Astrocyte (in vitro differentiated cells and primary cell): ENCODE measurements at regions not wholly inside any gene's neighbourhood (a gene's known extent, or its start where the extent isn't known, plus 50 kb on each side); places are given as distances from the start of the nearest gene placed in this dataset.

ENCODE experiments used
- DNase-seq: peaks from one replicate; pipeline ENCODE4 v3.0.0-alpha.2; 2010; ENCODE audit warnings: low read depth
- FAIRE-seq: peaks from 2 replicates; lab custom pipeline; 2011; peaks lifted over from hg19 to GRCh38; lab: Jason Lieb, UNC
- H2AFZ ChIP-seq: 2 replicates; pipeline ENCODE4 v1.6.0; 2012; ENCODE audit warnings: low read depth, low read length, inconsistent platforms
- H3K27ac ChIP-seq: 2 replicates; pipeline ENCODE4 v1.5.1; 2011; ENCODE audit warnings: low read depth, low read length, inconsistent platforms
- H3K27me3 ChIP-seq: 2 replicates; pipeline ENCODE4 v1.6.0; 2011; ENCODE audit warnings: low read length, inconsistent platforms; ENCODE audit not compliant: insufficient read depth
- H3K36me3 ChIP-seq: 2 replicates; pipeline ENCODE4 v1.5.1; 2011; ENCODE audit warnings: low read length, inconsistent platforms; ENCODE audit not compliant: insufficient read depth
- H3K4me1 ChIP-seq: 2 replicates; pipeline ENCODE4 v1.5.1; 2011; ENCODE audit warnings: low read length, inconsistent platforms; ENCODE audit not compliant: insufficient read depth
- H3K4me2 ChIP-seq: 2 replicates; pipeline ENCODE4 v1.6.0; 2012; ENCODE audit warnings: low read length, inconsistent platforms
- H3K4me3 ChIP-seq: 2 replicates; pipeline ENCODE4 v1.5.1; 2011; ENCODE audit warnings: low read depth, mild to moderate bottlenecking, low read length, inconsistent platforms; ENCODE audit not compliant: insufficient read depth
- H3K79me2 ChIP-seq: 2 replicates; pipeline ENCODE4 v1.6.0; 2012; ENCODE audit warnings: mild to moderate bottlenecking, low read length, inconsistent platforms; ENCODE audit not compliant: insufficient read depth
- H3K9ac ChIP-seq: 2 replicates; pipeline ENCODE4 v1.6.0; 2012; ENCODE audit warnings: mild to moderate bottlenecking, low read length, inconsistent platforms
- H3K9me3 ChIP-seq: 2 replicates; pipeline ENCODE4 v1.5.1; 2012; ENCODE audit warnings: low read depth, mild to moderate bottlenecking, low read length, inconsistent platforms; ENCODE audit not compliant: insufficient read depth
- H4K20me1 ChIP-seq: 2 replicates; pipeline ENCODE4 v1.6.0; 2012; ENCODE audit warnings: low read length, inconsistent platforms; ENCODE audit not compliant: insufficient read depth
- H3K27ac Mint-ChIP-seq: one replicate; pipeline ENCODE4 v1.8.0; 2021; ENCODE audit warnings: mild to moderate bottlenecking, mixed read lengths; ENCODE audit not compliant: unreplicated experiment
- H3K27me3 Mint-ChIP-seq: one replicate; pipeline ENCODE4 v1.8.0; 2021; ENCODE audit warnings: low read depth, mixed read lengths; ENCODE audit not compliant: unreplicated experiment
- H3K36me3 Mint-ChIP-seq: one replicate; pipeline ENCODE4 v1.8.0; 2021; ENCODE audit warnings: low read depth, mixed read lengths; ENCODE audit not compliant: unreplicated experiment
- H3K4me1 Mint-ChIP-seq: one replicate; pipeline ENCODE4 v1.8.0; 2021; ENCODE audit warnings: low read depth, mixed read lengths; ENCODE audit not compliant: unreplicated experiment
- H3K4me3 Mint-ChIP-seq: one replicate; pipeline ENCODE4 v1.8.0; 2021; ENCODE audit warnings: mild to moderate bottlenecking, moderate library complexity, mixed read lengths; ENCODE audit not compliant: unreplicated experiment
- H3K9me3 Mint-ChIP-seq: one replicate; pipeline ENCODE4 v1.8.0; 2021; ENCODE audit warnings: mild to moderate bottlenecking, mixed read lengths; ENCODE audit not compliant: unreplicated experiment
- CTCF ChIP-seq: IDR thresholded peaks from 2 replicates; pipeline ENCODE4 v1.5.1; 2011; ENCODE audit warnings: low read depth, mild to moderate bottlenecking, inconsistent platforms, low read length, moderate library complexity; ENCODE audit not compliant: insufficient read depth
- EZH2 ChIP-seq: IDR thresholded peaks from 2 replicates; pipeline ENCODE4 v1.6.1; 2012; ENCODE audit warnings: mild to moderate bottlenecking, low read length, inconsistent platforms; ENCODE audit not compliant: insufficient read depth

GRCh38 chr7:48759431-48760080 lies 164.8 kb upstream of the CDC14C start:
- H3K27ac ChIP-seq: no peak overlapping the region
- Mint-ChIP-seq H3K27me3 (peaks cover 2% of the 10 kb centered on the region), H3K4me3 (no peak overlapping the region), H3K4me1 (peaks cover 25% of the 10 kb centered on the region), H3K9me3 (no peaks in the 10 kb centered on the region), H3K36me3 (no peaks in the 10 kb centered on the region), H3K27ac (no peak overlapping the region)
- H3K4me2 ChIP-seq: no peak overlapping the region
- H3K4me1 ChIP-seq: no peaks in the 10 kb centered on the region
- no peak for TF ChIP-seq CTCF
- no peak for TF ChIP-seq EZH2
- no peak overlapping the region for H2AFZ ChIP-seq
- no peak overlapping the region for H3K9ac ChIP-seq
- no peak for FAIRE-seq
- no peaks in the 10 kb centered on the region for H4K20me1 ChIP-seq
- no peaks in the 10 kb centered on the region for H3K9me3 ChIP-seq
- H3K4me3 ChIP-seq: no peak overlapping the region
- H3K79me2 ChIP-seq: no peaks in the 10 kb centered on the region
- no peak for DNase-seq
- no peaks in the 10 kb centered on the region for H3K27me3 ChIP-seq
- no peaks in the 10 kb centered on the region for H3K36me3 ChIP-seq

- H3K4me1 Mint-ChIP-seq: peaks cover 15% of the 10 kb centered on the region
- H3K4me1 ChIP-seq: no peaks in the 10 kb centered on the region
- no peak for TF ChIP-seq EZH2
- TF ChIP-seq CTCF: no peak
- no peaks in the 10 kb centered on the region for H4K20me1 ChIP-seq
- H3K9me3 ChIP-seq: no peaks in the 10 kb centered on the region
- H3K9me3 Mint-ChIP-seq: no peaks in the 10 kb centered on the region
- no peak overlapping the region for H2AFZ ChIP-seq
- H3K9ac ChIP-seq: no peak overlapping the region
- no peaks in the 10 kb centered on the region for H3K27me3 ChIP-seq
- no peaks in the 10 kb centered on the region for H3K79me2 ChIP-seq
- FAIRE-seq (no peak), DNase-seq (peak; percentile 63)
- H3K4me3 Mint-ChIP-seq: no peak overlapping the region
- no peaks in the 10 kb centered on the region for H3K36me3 Mint-ChIP-seq
- H3K27ac ChIP-seq: no peak overlapping the region
- no peak overlapping the region for H3K4me2 ChIP-seq
- peak overlapping the region; percentile 85 for H3K27ac Mint-ChIP-seq
- no peaks in the 10 kb centered on the region for H3K36me3 ChIP-seq
- H3K4me3 ChIP-seq: no peak overlapping the region
- peaks cover 2% of the 10 kb centered on the region for H3K27me3 Mint-ChIP-seq
These were observed 163.7 kb upstream of the CDC14C start for GRCh38 chr7:48760528-48761265.

GRCh38 chr7:48780862-48781261 lies 143.5 kb upstream of the CDC14C start:
- no peak overlapping the region for H3K9ac ChIP-seq
- peaks cover 5% of the 10 kb centered on the region for H3K4me1 ChIP-seq
- H3K9me3 Mint-ChIP-seq: no peaks in the 10 kb centered on the region
- no peaks in the 10 kb centered on the region for H3K79me2 ChIP-seq
- H3K4me1 Mint-ChIP-seq: peaks cover 10% of the 10 kb centered on the region
- H3K27ac ChIP-seq: no peak overlapping the region
- no peak overlapping the region for H2AFZ ChIP-seq
- no peak for TF ChIP-seq CTCF
- no peak for TF ChIP-seq EZH2
- no peak for FAIRE-seq
- H3K27me3 ChIP-seq: no peaks in the 10 kb centered on the region
- no peaks in the 10 kb centered on the region for H3K27me3 Mint-ChIP-seq
- no peak for DNase-seq
- H4K20me1 ChIP-seq: no peaks in the 10 kb centered on the region
- no peak overlapping the region for H3K4me3 ChIP-seq
- H3K4me3 Mint-ChIP-seq: no peak overlapping the region
- H3K9me3 ChIP-seq: no peaks in the 10 kb centered on the region
- no peaks in the 10 kb centered on the region for H3K36me3 ChIP-seq
- H3K27ac Mint-ChIP-seq: no peak overlapping the region
- no peaks in the 10 kb centered on the region for H3K36me3 Mint-ChIP-seq
- H3K4me2 ChIP-seq: no peak overlapping the region
